HG03521 (cell line): ENCODE measurements at regions not wholly inside any gene's neighbourhood (a gene's known extent, or its start where the extent isn't known, plus 50 kb on each side); places are given as distances from the start of the nearest gene placed in this dataset.
"Not testable (repeated sequence)": the region's sequence is repeated elsewhere in the genome, so short reads cannot be mapped to it uniquely, and the experiment has no call there.

Experiments used
- ATAC-seq: cut with Tn5 transposase; IDR thresholded peaks from one replicate; pipeline ENCODE4 v1.9.1; 2021; ENCODE audit warnings: mild to moderate bottlenecking, moderate library complexity; ENCODE audit not compliant: unreplicated experiment

DNA sequence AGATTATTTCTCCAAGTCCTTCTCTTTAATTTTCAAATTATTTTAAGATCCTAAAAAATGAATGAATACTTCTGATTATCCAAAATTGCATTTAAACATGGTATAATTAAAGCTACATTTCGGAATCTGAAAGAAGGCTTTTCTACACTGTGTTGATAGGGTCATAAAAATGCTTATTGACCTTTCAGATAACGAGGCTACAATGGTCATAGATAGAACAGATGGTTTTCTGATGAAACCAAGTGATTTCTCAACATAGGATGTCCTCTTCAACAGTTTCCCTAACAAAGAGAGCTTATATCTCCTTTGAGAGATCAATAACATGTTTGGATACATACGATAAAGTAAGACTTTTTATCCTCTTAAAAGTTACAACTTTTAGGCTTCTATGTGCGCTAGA is 201.1 kb downstream of the PTH2R start:
- ATAC-seq = no peak

DNA sequence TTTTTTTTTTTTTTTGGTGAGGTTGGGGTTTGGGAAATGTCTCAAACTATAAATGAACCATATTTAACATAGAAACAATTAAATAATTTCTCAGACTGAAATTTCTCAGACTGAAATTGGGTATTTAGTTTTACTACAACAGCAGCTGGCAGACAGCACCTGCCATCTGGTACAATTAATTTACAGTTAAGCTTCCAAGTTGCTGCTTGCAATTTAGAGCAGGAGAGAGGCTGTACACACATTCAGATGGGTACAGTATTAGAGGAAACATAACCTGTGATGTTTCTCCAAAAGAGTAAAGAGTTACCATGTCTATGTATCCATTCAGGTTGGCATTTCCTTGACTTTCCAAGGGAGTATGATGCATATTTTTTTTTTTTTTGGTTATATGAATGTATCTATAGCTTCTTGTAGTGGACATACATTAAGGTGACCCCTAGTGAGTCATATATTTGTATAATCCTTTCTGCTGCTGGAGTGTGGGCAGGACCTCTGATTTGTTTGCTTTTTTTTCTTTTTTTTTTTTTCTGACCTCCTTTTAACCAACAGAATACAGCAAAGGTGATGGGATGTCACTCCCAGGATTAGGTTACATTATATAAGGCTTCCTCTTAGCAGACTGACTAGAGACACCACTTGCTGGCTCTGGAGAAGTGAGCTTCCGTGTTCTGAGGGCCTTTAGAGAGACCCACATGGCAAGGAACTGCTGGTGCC is 201.7 kb downstream of the PTH2R start:
- ATAC-seq = no peak

- ATAC-seq = no peak
Observed at GRCh38 chr2:208609166-208609804, 202.7 kb downstream of the PTH2R start.

GRCh38 chr2:208615675-208616074 is 209.1 kb downstream of the PTH2R start:
- not testable (repeated sequence) for ATAC-seq

- no peak for ATAC-seq
Observed at GRCh38 chr2:208618220-208618619, 211.6 kb downstream of the PTH2R start.

DNA sequence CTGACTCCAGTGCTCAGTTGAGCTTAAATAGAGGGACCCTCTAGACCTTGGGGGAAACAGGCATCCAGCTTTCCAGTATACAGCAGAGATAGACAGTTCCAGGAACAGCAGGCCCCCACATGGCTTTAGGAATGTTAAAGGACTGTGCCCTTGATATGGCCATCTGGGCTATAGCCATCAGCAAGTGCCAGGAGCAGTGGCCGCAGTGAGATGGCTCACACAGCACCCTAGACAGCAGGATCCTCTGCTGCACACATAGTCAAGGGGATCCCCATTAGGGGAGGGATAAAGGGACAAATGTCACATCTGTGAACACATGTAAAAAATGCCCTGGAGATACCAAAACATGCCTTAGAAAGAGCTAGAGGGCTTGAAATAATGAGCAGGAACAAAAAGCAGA is 213.4 kb downstream of the PTH2R start:
- no peak for ATAC-seq

GRCh38 chr2:208620487-208620978 is 213.9 kb downstream of the PTH2R start:
- no peak for ATAC-seq

GRCh38 chr2:208627110-208627884 is 220.7 kb downstream of the PTH2R start:
- no peak for ATAC-seq

DNA sequence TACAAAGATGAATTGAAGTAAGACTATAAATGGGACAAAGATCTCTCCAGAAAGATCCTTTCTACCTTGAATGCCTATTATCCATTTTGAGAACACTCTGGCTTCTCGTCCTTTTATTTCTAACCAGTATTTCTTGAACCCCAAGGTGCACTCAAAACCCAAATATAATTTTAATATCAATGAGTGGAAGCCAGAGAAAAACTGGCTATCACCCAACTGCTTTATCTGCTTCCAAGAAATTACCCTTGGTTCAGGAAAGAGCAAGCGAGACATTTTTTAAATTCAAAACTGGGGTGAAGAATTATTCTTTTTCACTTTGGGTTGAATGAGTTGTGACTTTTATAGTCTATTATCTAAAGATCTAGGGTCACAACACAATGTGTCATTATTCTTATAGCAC is 221.3 kb downstream of the PTH2R start:
- ATAC-seq = no peak

- ATAC-seq = no peak
Observed at GRCh38 chr2:208638059-208638458, 231.5 kb downstream of the PTH2R start.

DNA sequence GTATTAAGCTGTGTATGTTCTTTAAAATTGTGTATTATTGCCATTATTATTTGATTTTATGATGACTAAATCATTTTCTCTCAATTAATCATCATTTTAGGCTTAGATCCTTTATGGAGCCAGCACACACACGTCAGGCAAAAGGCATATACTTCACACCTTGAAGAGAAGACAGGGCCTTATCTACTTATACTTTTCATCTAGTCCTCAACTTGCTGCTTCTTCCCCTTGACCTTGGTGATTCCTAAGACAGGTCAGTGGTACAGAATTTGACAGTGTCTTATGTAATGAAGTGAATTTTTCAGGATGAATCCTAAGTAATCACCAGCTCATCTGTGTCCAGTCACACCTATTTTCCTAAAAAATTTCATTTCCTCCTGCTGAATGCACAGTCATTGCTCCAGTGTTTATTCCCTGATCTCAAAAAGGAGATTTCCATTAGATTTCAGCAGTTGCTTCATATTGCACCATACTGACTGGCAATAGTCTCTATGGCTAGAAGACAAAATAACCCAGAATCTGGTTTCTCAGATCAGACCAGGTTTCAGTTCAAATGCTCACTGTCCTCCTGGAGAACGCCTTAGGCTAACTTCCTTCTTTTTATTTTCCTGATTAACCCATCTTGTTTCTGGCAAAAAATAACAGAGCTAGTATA is 235.7 kb downstream of the PTH2R start:
- no peak for ATAC-seq

DNA sequence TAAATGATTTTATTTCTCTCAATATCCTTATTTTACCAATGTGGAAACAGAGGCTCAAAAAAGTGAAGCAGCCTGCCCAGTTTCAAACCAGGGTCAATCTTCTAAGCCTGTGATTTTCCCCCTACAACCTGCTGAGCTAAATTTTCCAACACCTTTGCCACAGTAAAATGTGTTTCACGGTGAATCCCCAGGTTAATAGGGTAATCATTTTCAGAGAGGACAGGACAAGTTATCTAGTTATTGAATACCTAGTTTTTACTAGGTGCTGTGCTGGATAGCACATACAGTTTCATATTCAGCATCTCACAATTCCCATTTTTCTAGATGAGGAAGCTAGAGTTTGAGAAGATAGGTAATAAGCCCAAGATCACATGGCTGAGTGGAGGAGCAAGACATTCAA is 236.6 kb downstream of the PTH2R start:
- no peak for ATAC-seq

DNA sequence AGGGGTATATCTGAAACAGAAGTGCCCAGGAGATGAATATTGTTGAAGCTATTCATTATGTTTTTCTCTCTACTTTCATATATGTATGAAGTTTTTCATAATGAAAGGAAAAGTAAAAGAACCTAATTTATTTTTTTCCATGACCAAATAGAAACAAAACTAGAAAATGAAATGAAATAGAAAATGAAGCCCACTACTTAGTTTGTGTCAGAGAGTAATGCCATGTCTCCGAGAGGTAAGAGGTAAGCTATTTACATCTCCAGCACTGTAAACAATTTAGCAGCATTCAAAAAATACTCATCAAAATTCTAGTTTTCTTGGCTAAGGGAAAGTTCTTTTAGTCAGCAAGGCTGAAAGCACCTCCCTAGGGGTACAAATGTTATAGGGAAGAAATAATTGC is 238.6 kb downstream of the PTH2R start:
- ATAC-seq = no peak

DNA sequence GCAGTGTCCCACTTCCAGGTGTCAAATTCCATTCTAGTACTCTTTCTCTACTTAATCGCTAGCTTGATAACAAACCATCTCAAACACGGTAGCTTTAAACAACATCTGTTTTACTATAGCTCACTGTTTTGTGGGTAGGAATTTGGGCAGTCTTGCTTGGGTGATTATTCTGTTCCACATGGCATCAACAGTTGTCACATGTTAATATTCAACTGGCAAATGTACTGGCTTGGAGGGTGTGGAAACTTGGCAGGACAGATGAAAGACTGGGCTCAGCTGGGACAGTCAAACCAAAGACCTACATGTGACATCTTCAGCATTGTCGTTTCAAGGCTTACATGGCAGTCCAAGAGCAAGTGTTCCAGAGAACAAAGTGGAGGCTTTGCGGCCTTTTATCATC is 241.8 kb downstream of the PTH2R start:
- ATAC-seq = no peak

DNA sequence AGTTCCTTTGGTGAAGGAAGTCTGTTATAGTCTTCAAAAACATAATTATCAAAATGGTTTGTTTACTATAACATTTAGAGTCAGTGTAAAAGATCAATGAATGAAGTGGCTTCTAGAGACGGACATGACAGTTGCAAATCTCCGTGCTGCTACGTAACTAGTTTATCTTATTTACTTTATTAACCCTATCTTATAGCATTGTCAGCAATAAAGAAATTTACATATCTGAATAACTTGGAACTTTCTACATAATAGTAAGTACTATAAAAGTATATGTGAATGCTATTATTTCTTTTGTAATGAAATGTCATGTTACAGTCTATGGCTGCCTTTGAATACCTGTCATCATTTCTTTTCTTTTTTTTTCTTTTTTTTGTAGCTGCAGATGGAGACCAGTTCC is 246.8 kb downstream of the PTH2R start:
- ATAC-seq = no peak

DNA sequence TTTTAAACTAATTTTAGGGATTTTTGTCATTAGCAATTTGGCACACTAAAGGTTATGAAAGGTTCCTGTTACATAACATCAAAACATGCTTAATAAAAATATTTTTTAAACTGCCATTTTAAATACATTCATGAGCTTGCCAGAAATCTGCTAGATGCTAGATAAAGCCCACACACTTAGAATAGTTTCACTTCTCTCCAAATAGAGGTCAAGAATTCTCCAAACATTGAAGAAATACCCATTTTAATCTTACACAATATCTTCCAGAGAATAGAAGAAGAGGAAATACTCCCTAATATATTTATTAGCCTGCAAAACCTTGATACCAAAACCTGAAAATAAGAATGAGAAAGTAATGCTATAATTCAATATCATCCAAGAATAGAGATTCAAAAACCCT is 247.5 kb downstream of the PTH2R start:
- ATAC-seq = no peak

DNA sequence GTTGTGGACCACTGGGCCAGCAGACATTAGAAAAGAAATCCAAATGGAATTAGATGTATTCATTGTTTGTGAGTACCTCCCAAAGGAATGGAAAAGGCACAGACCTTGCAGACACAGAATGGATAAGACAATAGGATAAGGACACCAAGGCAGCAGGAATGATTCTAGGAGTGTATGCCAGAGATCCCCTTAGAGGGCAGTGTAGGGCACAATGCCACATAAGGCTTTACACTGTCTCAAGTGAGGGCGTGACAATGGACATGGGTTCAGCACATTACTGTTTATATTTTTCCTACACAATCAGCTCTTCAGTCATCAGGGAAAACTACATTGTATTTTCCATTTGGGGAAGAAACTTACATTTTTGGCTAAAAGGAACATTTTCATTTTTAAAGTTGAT is 250.9 kb downstream of the PTH2R start:
- no peak for ATAC-seq

- no peak for ATAC-seq
Observed at GRCh38 chr2:208669394-208669793, 262.8 kb downstream of the PTH2R start.

GRCh38 chr2:208671284-208671683 is 264.7 kb downstream of the PTH2R start:
- ATAC-seq = no peak

GRCh38 chr2:208671886-208672680 is 265.5 kb downstream of the PTH2R start:
- ATAC-seq = no peak

GRCh38 chr2:208673631-208674030 is 267.0 kb downstream of the PTH2R start:
- ATAC-seq = no peak
